ENCODE measurements at regions not wholly inside any gene's neighbourhood (a gene's known extent, or its start where the extent isn't known, plus 50 kb on each side); places are given as distances from the start of the nearest gene placed in this dataset.

DNA sequence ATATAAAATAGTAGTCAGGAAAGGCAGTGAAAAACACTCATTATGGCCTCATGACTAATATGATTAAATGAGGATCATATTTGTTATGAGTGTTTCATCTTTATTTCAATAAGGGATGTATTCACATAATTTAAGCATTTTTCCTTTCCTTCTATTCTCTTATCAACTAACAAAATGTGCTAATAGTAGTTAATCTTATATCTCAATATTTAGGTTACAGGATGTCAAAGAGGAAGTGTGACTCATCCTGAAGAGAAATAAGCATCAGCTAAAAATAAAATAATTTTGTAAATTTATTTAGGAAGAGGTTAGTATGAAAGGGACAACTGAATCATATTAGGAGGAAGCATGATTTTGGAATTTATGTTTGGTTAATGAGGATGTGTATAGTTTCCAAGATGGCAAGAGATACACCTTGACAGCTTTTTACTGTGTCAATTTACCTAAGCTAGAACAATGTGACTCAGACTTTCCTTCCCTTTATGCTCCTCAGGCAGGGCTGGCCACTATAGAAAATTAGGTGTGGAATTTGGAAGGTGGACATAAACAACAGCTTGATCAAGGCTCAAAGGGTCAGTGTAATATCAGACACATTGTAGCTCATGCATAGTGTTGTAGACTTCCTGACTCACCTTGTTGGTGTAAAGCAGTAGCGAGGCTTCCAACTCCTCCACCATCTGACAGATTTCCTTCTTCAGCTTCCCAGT, 172.7 kb downstream of the SLITRK1 start:
- Histone ChIP-seq H3K36me3 (replicated peaks in 1 of 2; ENCODE audit: control insufficient read depth in 1 of 2, insufficient read depth in 2 of 2, low read length in 2 of 2) (no peaks in the 10 kb centered on the region), H4K20me1 (ENCODE audit: insufficient read depth, low read length) (no peaks in the 10 kb centered on the region), H3K79me2 (ENCODE audit: insufficient read depth, low read length) (no peaks in the 10 kb centered on the region), H3K27me3 (ENCODE audit: control insufficient read depth in 2 of 2, insufficient read depth in 2 of 2, low read length in 2 of 2) (no peaks in the 10 kb centered on the region), H3K9ac (ENCODE audit: insufficient read depth, low read length, poor library complexity, severe bottlenecking) (no peak overlapping the region), H2AFZ (ENCODE audit: insufficient read depth, low read depth, low read length, poor library complexity, severe bottlenecking) (no peak overlapping the region), H3K27ac (ENCODE audit: low read depth in 1 of 2, low read length in 2 of 2) (no peak overlapping the region), H3K4me2 (replicated peaks; ENCODE audit: extremely low read depth, low read length, poor library complexity, severe bottlenecking) (no peak overlapping the region), H3K4me1 (ENCODE audit: control insufficient read depth in 1 of 2, insufficient read depth in 2 of 2, low read length in 2 of 2) (no peaks in the 10 kb centered on the region), H3K4me3 (replicated peaks in 1 of 3; ENCODE audit: low read depth in 2 of 3, low read length in 3 of 3) (no peak overlapping the region), H3K9me3 (replicated peaks in 1 of 2; ENCODE audit: control insufficient read depth in 1 of 2, insufficient read depth in 1 of 2, low read length in 2 of 2) (no peaks in the 10 kb centered on the region)
- no peaks in the 10 kb centered on the region for H3K4me1 Mint-ChIP-seq
- intact Hi-C loops (cut with micrococcal nuclease) = no loop called here
- TF ChIP-seq, protein P1, sequence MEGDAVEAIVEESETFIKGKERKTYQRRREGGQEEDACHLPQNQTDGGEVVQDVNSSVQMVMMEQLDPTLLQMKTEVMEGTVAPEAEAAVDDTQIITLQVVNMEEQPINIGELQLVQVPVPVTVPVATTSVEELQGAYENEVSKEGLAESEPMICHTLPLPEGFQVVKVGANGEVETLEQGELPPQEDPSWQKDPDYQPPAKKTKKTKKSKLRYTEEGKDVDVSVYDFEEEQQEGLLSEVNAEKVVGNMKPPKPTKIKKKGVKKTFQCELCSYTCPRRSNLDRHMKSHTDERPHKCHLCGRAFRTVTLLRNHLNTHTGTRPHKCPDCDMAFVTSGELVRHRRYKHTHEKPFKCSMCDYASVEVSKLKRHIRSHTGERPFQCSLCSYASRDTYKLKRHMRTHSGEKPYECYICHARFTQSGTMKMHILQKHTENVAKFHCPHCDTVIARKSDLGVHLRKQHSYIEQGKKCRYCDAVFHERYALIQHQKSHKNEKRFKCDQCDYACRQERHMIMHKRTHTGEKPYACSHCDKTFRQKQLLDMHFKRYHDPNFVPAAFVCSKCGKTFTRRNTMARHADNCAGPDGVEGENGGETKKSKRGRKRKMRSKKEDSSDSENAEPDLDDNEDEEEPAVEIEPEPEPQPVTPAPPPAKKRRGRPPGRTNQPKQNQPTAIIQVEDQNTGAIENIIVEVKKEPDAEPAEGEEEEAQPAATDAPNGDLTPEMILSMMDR (IDR thresholded peaks at IDR 0.05) = no peak
- no CpG with 5 or more reads among the region's 1 CpG for WGBS (ENCODE audit: insufficient coverage)
- DNase-seq = no peak
- peaks cover 0 to 9% (median 4%) of the 10 kb centered on the region in 7 donors for H3K9me3 Mint-ChIP-seq
- H3K4me3 Mint-ChIP-seq = no peak overlapping the region
- no peaks in the 10 kb centered on the region for H3K36me3 Mint-ChIP-seq
- no peak overlapping the region for H3K27ac Mint-ChIP-seq
- peaks cover 0 to 2% (median 0%) of the 10 kb centered on the region in 3 donors for H3K27me3 Mint-ChIP-seq (ENCODE audit: low read depth in 3 of 3)

- Mint-ChIP-seq H3K9me3 (peaks cover 0 to 9% (median 2%) of the 10 kb centered on the region in 7 donors), H3K27ac (no peak overlapping the region), H3K4me1 (no peaks in the 10 kb centered on the region), H3K36me3 (no peaks in the 10 kb centered on the region), H3K4me3 (no peak overlapping the region), H3K27me3 (ENCODE audit: low read depth in 3 of 3) (no peaks in the 10 kb centered on the region)
- H3K79me2 ChIP-seq (ENCODE audit: insufficient read depth, low read length) = no peaks in the 10 kb centered on the region
- DNase-seq = no peak
- H2AFZ ChIP-seq (ENCODE audit: insufficient read depth, low read depth, low read length, poor library complexity, severe bottlenecking) = no peak overlapping the region
- no peaks in the 10 kb centered on the region for H4K20me1 ChIP-seq (ENCODE audit: insufficient read depth, low read length)
- H3K27me3 ChIP-seq (ENCODE audit: control insufficient read depth in 2 of 2, insufficient read depth in 2 of 2, low read length in 2 of 2) = no peaks in the 10 kb centered on the region
- no peak overlapping the region for H3K4me3 ChIP-seq (replicated peaks in 1 of 3; ENCODE audit: low read depth in 2 of 3, low read length in 3 of 3)
- no peak overlapping the region for H3K27ac ChIP-seq (ENCODE audit: low read depth in 1 of 2, low read length in 2 of 2)
- H3K36me3 ChIP-seq (replicated peaks in 1 of 2; ENCODE audit: control insufficient read depth in 1 of 2, insufficient read depth in 2 of 2, low read length in 2 of 2) = no peaks in the 10 kb centered on the region
- no peak overlapping the region for H3K9ac ChIP-seq (ENCODE audit: insufficient read depth, low read length, poor library complexity, severe bottlenecking)
- H3K9me3 ChIP-seq (replicated peaks in 1 of 2; ENCODE audit: control insufficient read depth in 1 of 2, insufficient read depth in 1 of 2, low read length in 2 of 2) = no peaks in the 10 kb centered on the region
- no peaks in the 10 kb centered on the region for H3K4me1 ChIP-seq (ENCODE audit: control insufficient read depth in 1 of 2, insufficient read depth in 2 of 2, low read length in 2 of 2)
- intact Hi-C loops (cut with micrococcal nuclease) = no loop called here
- TF ChIP-seq, protein P1 (IDR thresholded peaks at IDR 0.05) = no peak
- WGBS (ENCODE audit: insufficient coverage) = no CpG with 5 or more reads among the region's 1 CpG
- H3K4me2 ChIP-seq (replicated peaks; ENCODE audit: extremely low read depth, low read length, poor library complexity, severe bottlenecking) = no peak overlapping the region
Observed at GRCh38 chr13:83702021-83702420, 180.3 kb downstream of the SLITRK1 start.

All from CD14-positive monocyte (primary cell).